HG03565 (cell line): ENCODE measurements at regions not wholly inside any gene's neighbourhood (a gene's known extent, or its start where the extent isn't known, plus 50 kb on each side); places are given as distances from the start of the nearest gene placed in this dataset.
A peak's percentile ranks its signal among the peaks of the same experiment; 100 is the strongest.

Source experiments
- ATAC-seq: cut with Tn5 transposase; IDR thresholded peaks from one replicate; pipeline ENCODE4 v1.9.1; 2021; ENCODE audit warnings: mild to moderate bottlenecking, moderate library complexity; ENCODE audit not compliant: unreplicated experiment

DNA sequence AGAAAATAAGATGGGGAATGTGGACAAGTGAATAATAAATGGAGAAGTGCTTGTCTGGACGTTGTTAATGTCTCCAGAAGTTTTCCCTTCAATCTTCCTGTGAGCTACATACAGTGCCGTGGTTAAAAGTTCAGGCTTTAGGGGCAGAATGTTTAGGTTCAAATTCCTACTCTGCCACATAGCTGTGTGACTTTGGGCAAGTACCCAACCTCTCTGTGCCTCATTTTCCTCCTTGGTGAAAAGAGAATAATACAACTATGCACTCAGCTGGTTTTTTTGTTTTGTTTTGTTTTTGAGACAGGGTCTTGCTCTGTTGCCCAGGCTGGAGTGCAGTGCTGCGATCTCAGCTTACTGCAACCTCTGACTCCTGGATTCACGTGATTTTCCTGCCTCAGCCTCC lies 143.5 kb downstream of the CHIC2 start:
- no peak for ATAC-seq

- no peak for ATAC-seq
These were observed 144.3 kb downstream of the CHIC2 start for GRCh38 chr4:53920116-53920515.

GRCh38 chr4:53919535-53919934 lies 144.9 kb downstream of the CHIC2 start:
- ATAC-seq = no peak

- ATAC-seq = no peak
These were observed 146.7 kb downstream of the CHIC2 start for GRCh38 chr4:53917729-53918128.

- no peak for ATAC-seq
These were observed 147.9 kb downstream of the CHIC2 start for GRCh38 chr4:53916431-53916889.

DNA sequence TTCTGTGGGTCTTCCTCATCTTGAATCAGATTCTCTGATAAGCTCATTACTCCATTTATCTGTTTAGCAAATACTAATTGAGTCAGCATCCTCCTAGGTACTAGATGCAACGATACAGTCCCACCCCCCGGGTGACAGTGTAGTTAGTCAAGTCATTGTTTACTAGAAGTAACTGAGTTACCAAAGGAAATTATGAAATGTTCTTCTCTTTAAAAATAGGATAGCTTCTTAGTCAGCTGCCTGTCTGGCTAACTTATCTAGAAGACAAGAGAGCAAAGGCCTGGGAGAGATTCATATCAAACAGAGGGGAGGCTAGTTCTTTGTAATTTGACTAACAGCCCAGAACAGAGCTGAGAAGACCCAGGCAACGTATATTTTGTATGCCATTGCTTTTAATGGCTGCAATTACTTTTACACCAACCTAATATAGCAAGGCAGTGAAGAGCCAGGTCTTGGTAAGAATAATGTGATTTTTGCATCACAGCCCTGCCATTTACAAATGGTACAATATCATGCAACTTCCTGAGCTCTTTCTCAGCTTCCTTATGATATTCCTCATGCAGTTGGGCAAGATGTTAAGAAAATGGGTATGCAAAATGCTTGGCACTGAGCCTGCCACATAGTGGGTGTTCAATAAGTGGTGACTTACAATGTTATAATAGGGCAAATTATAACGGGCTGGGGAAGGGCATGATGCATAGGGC lies 149.9 kb downstream of the CHIC2 start:
- no peak for ATAC-seq

DNA sequence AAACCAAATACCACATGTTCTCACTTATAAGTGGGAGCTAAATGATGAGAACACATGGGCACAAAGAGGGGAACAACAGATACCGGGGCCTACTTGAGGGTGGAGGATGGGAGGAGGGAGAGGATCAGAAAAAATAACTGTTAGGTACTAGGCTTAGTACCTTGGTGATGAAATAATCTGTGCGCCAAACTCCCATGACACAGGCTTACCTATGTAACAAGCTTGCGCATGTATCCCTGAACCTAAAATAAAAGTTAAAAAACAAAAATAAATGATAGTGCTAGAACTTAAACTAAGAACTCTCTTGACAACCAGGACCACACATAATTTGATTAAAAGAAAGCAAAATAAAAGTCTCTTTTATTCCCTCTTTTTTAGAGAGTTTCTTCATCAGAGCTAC lies 150.6 kb downstream of the CHIC2 start:
- no peak for ATAC-seq

DNA sequence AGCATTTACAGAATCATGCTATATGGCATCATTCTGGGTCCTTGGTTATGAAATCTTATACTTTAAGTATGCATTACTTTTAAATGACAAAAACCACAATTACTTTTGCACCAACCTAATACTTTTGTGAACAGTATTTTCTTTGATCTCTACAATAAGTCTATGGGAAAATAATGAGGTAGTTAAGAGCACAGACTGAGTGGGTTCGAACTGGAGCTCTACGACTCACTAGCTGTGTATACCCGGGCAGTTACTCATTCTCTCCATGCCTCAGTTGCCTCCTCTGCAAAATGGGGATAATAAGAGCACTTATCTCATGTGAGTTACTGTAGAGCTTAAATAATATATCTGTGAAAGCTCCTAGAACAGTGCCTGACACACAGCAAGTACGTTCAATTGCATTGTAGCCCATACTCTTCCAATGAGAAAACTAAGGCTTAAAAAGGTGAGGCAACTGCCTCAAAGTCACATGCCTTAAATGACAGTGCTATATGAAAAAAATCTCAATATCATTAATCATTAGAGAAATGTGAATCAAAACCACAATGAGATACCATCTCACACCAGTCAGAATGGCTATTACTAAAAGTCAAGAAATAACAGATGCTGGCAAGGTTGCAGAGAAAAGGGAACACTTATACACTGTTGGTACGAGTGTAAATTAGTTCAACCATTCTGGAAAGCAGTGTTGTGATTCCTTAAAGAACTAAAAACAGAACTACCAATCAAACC lies 151.5 kb downstream of the CHIC2 start:
- ATAC-seq = no peak

- ATAC-seq = peak; percentile 48
These were observed 155.7 kb downstream of the CHIC2 start for GRCh38 chr4:53908661-53909078.

- no peak for ATAC-seq
These were observed 156.6 kb downstream of the CHIC2 start for GRCh38 chr4:53907772-53908171.

GRCh38 chr4:53906606-53907190 lies 157.7 kb downstream of the CHIC2 start:
- no peak for ATAC-seq

DNA sequence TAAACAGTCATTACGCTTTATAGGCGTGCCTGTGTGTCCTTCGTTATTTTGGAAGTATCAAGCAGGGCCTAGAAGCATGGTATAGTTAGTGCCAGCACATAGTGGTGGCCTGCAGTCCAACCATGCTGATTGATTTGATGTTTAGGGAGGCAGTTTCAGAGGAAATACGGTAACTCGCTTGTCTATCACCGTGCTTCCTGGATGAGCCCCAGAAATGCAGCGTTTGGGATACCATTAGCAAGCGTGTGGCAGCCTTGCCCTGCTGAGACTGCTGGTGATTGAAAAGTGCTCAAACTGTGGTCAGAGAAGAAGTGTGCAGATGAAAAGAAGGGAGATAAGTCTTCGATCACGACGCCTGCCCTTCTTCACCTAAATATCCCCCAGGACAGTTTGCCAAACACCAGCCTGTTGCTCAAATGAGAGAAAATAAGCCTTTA lies 158.4 kb downstream of the CHIC2 start:
- ATAC-seq = peak; percentile 61

GRCh38 chr4:53905276-53905940 lies 159.0 kb downstream of the CHIC2 start:
- no peak for ATAC-seq

GRCh38 chr4:53902786-53903185 lies 161.6 kb downstream of the CHIC2 start:
- no peak for ATAC-seq

DNA sequence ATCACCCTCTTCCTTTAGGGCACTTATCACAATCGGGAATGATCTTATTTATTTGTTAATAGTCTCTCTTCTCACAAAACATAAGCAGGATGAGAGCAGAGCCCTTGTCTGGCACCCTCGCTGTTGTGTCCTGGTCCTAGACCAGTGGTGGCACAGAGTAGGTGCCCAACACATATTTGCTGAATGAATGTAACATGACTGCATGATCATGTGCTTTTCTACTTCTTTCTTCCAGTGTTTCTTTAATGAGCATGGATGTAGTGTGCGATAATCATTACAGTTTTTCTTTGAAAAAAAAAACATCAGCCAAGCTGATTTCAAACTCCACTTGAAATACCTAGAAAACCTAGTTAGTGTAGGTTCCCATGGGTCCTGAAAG lies 164.1 kb downstream of the CHIC2 start:
- ATAC-seq = no peak

DNA sequence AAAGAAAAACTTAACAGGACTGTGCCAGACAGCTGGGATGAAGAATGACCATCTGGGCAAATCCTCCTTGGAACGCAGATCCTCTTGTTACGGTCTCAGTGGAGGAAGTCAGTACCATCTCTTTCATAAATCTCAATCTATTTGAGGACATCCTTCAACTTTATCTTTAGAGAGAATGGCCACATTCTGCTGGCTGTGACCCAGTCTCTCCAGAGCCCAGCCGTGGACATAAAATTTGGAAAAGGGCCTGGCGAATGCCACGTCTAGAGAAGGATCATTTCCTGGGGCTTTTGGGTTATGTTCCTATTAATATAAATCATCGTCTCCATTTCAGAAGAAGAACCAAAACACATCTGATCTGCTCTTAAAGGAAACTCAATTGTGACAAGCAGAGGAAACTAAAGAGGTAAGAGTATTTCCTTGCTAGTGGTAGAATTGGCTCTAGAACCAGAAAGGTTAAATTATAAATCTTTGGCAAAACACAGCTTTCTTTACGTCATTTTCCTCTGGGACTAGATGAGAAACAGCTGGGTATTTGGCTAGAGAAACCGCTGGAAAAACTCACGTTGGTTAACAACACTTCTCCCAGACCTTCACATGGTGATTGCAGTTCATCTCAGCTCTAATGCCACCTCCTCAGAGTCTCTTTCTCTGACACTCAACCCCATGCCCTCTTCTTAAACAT lies 164.7 kb downstream of the CHIC2 start:
- no peak for ATAC-seq

- no peak for ATAC-seq
These were observed 169.3 kb downstream of the CHIC2 start for GRCh38 chr4:53895137-53895536.

- no peak for ATAC-seq
These were observed 173.9 kb downstream of the CHIC2 start for GRCh38 chr4:53890461-53890860.

- no peak for ATAC-seq
These were observed 174.9 kb downstream of the CHIC2 start for GRCh38 chr4:53889326-53890055.

- ATAC-seq = no peak
These were observed 178.3 kb downstream of the CHIC2 start for GRCh38 chr4:53886090-53886489.
